ENCODE measurements at regions not wholly inside any gene's neighbourhood (a gene's known extent, or its start where the extent isn't known, plus 50 kb on each side); places are given as distances from the start of the nearest gene placed in this dataset.
A peak's percentile ranks its signal among the peaks of the same experiment; 100 is the strongest.

DNA sequence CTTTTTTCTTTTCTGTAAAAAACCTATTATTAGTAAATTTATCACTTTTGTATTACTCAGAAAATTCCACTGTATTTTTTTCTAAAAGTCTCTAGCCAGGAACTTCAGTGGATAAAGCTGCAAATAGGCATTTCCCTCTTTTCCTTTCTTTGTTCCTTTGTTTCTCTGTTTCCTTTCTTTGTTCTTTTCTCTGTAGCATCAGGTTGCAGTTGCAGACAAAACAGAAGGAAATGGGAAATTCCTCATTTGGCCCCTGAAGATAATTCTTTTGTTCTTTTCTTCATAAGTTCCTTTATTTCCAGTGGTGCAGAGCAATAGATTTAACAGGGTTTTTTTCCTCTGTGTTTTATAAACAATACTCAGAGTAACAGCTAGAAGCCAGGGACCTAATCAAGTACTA is 416.5 kb downstream of the TBL1XR1 start:
- Histone ChIP-seq H3K79me2 (ENCODE audit: insufficient read depth, low read length) (no peaks in the 10 kb centered on the region), H3K4me2 (ENCODE audit: insufficient read depth, insufficient read length, low read length) (no peak overlapping the region), H3K4me1 (ENCODE audit: insufficient read depth, low read length) (no peaks in the 10 kb centered on the region; the same call in 1 of the 2 replicates), H3K27ac (ENCODE audit: insufficient read length, low read depth, low read length) (no peak overlapping the region), H3K23me2 (ENCODE audit: insufficient read length, low read depth, low read length, poor library complexity, severe bottlenecking) (no peaks in the 10 kb centered on the region), H3K79me1 (ENCODE audit: insufficient read depth, low read depth, low read length, poor library complexity, severe bottlenecking) (no peaks in the 10 kb centered on the region), H2BK12ac (ENCODE audit: insufficient read length, low read depth, low read length) (no peak overlapping the region), H2BK120ac (ENCODE audit: low read depth, low read length, poor library complexity, severe bottlenecking) (no peak overlapping the region), H3K9me3 (ENCODE audit: control insufficient read depth, low read depth, low read length) (no peaks in the 10 kb centered on the region), H3K56ac (ENCODE audit: insufficient read length, low read depth, low read length) (no peak overlapping the region), H4K91ac (ENCODE audit: insufficient read length, low read depth, low read length) (no peak overlapping the region), H3K27me3 (ENCODE audit: insufficient read depth, low read length) (no peaks in the 10 kb centered on the region), H3K18ac (ENCODE audit: insufficient read length, low read depth, low read length) (no peak overlapping the region), H2AK5ac (ENCODE audit: insufficient read length, low read length) (no peak overlapping the region), H4K5ac (ENCODE audit: insufficient read length, low read depth, low read length) (no peak overlapping the region), H3K9ac (ENCODE audit: extremely low read depth, insufficient read length, low read length) (no peak overlapping the region), H3K4ac (ENCODE audit: low read depth, low read length) (no peak overlapping the region), H2BK20ac (ENCODE audit: low read depth, low read length, poor library complexity, severe bottlenecking) (no peak overlapping the region), H3K23ac (ENCODE audit: insufficient read length, low read depth, low read length) (no peak overlapping the region), H4K8ac (replicated peaks; ENCODE audit: insufficient read length, low read depth, low read length) (no peak overlapping the region), H2BK5ac (ENCODE audit: insufficient read length, low read length) (no peak overlapping the region), H3K14ac (ENCODE audit: insufficient read depth, low read length) (no peak overlapping the region), H2AFZ (ENCODE audit: low read length) (no peak overlapping the region), H3T11ph (ENCODE audit: low read length) (no peak overlapping the region), H2BK15ac (ENCODE audit: low read depth, low read length) (no peak overlapping the region), H4K20me1 (ENCODE audit: control insufficient read depth, insufficient read depth, insufficient read length) (no peaks in the 10 kb centered on the region)
- TF ChIP-seq, protein P1, sequence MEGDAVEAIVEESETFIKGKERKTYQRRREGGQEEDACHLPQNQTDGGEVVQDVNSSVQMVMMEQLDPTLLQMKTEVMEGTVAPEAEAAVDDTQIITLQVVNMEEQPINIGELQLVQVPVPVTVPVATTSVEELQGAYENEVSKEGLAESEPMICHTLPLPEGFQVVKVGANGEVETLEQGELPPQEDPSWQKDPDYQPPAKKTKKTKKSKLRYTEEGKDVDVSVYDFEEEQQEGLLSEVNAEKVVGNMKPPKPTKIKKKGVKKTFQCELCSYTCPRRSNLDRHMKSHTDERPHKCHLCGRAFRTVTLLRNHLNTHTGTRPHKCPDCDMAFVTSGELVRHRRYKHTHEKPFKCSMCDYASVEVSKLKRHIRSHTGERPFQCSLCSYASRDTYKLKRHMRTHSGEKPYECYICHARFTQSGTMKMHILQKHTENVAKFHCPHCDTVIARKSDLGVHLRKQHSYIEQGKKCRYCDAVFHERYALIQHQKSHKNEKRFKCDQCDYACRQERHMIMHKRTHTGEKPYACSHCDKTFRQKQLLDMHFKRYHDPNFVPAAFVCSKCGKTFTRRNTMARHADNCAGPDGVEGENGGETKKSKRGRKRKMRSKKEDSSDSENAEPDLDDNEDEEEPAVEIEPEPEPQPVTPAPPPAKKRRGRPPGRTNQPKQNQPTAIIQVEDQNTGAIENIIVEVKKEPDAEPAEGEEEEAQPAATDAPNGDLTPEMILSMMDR (conservative IDR thresholded peaks at IDR 0.05) = no peak
- no peaks in the 10 kb centered on the region for H3K36me3 Mint-ChIP-seq (ENCODE audit: insufficient read depth in 1 of 3, low read depth in 3 of 3)
- H3K9me3 Mint-ChIP-seq = no peaks in the 10 kb centered on the region
- no peak for DNase-seq
- H3K4me1 Mint-ChIP-seq = peaks cover 12% of the 10 kb centered on the region in 2 experiments
- H3K4me3 Mint-ChIP-seq = no peak overlapping the region
- H3K27ac Mint-ChIP-seq = peak overlapping the region in 1 of 3 experiments; percentile 27; a peak in 1 of 7 replicates
- no peaks in the 10 kb centered on the region for H3K27me3 Mint-ChIP-seq (ENCODE audit: low read depth)

Measured in H9 (cell line).